SIG-M5 treated with dmso at 0.1 percent for 504 hours (cell line): ENCODE measurements at regions not wholly inside any gene's neighbourhood (a gene's known extent, or its start where the extent isn't known, plus 50 kb on each side); places are given as distances from the start of the nearest gene placed in this dataset.
"Not testable (repeated sequence)": the region's sequence is repeated elsewhere in the genome, so short reads cannot be mapped to it uniquely, and the experiment has no call there.

ENCODE experiments used
- DNase-seq: peaks from one replicate; lab custom pipeline; 2025; ENCODE audit not compliant: unreplicated experiment; lab: John Stamatoyannopoulos, UW

GRCh38 chr6:134678436-134678889, 271.4 kb downstream of the ALDH8A1 start:
- DNase-seq = no peak

GRCh38 chr6:134676307-134677281, 273.3 kb downstream of the ALDH8A1 start:
- DNase-seq = no peak

GRCh38 chr6:134675110-134676054, 274.5 kb downstream of the ALDH8A1 start:
- DNase-seq = no peak

- DNase-seq = no peak
Observed at GRCh38 chr6:134674562-134674961, 275.3 kb downstream of the ALDH8A1 start.

GRCh38 chr6:134669485-134669884, 280.4 kb downstream of the ALDH8A1 start:
- no peak for DNase-seq

GRCh38 chr6:134667111-134667510, 282.8 kb downstream of the ALDH8A1 start:
- no peak for DNase-seq

- DNase-seq = no peak
Observed at GRCh38 chr6:134666125-134666524, 283.8 kb downstream of the ALDH8A1 start.

- DNase-seq = no peak
Observed at GRCh38 chr6:134665029-134665723, 284.7 kb downstream of the ALDH8A1 start.

- DNase-seq = no peak
Observed at GRCh38 chr6:134663800-134664535, 285.9 kb downstream of the ALDH8A1 start.

- no peak for DNase-seq
Observed at GRCh38 chr6:134663356-134663755, 286.5 kb downstream of the ALDH8A1 start.

- no peak for DNase-seq
Observed at GRCh38 chr6:134662077-134662700, 287.7 kb downstream of the ALDH8A1 start.

GRCh38 chr6:134659885-134660284, 290.0 kb downstream of the ALDH8A1 start:
- not testable (repeated sequence) for DNase-seq

- DNase-seq = no peak
Observed at GRCh38 chr6:134658596-134658995, 291.3 kb downstream of the ALDH8A1 start.

- no peak for DNase-seq
Observed at GRCh38 chr6:134657751-134658527, 292.0 kb downstream of the ALDH8A1 start.

GRCh38 chr6:134657343-134657742, 292.6 kb downstream of the ALDH8A1 start:
- DNase-seq = no peak

- DNase-seq = no peak
Observed at GRCh38 chr6:134654751-134655150, 295.1 kb downstream of the ALDH8A1 start.

GRCh38 chr6:134651519-134651918, 298.4 kb downstream of the ALDH8A1 start:
- DNase-seq = no peak

GRCh38 chr6:134647861-134648260, 302.0 kb downstream of the ALDH8A1 start:
- no peak for DNase-seq

- no peak for DNase-seq
Observed at GRCh38 chr6:134642819-134643218, 307.1 kb downstream of the ALDH8A1 start.
